ENCODE measurements at regions not wholly inside any gene's neighbourhood (a gene's known extent, or its start where the extent isn't known, plus 50 kb on each side); places are given as distances from the start of the nearest gene placed in this dataset.
"Not testable (repeated sequence)": the region's sequence is repeated elsewhere in the genome, so short reads cannot be mapped to it uniquely, and the experiment has no call there.

DNA sequence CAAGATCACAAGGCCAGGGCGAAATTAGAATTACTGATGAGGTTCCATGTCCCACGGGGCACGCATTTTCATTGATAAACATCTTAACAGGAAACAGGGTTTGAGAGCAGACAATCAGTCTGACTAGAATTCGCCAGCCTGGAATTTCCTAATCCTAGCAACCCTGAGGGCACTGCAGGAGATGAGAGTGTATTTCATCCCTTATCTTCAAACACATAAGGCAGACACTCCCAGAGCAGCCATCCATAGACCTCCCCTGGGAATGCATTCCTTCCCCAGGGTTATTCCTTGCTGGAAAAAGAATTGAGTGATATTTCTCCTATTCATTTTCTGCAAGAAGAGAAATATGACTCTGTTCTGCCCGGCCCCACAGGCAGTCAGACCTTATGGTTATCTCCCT is 821.7 kb downstream of the MAT2B start:
- not testable (repeated sequence) for DNase-seq (ENCODE audit: extremely low read depth, low read depth, low spot score)

DNA sequence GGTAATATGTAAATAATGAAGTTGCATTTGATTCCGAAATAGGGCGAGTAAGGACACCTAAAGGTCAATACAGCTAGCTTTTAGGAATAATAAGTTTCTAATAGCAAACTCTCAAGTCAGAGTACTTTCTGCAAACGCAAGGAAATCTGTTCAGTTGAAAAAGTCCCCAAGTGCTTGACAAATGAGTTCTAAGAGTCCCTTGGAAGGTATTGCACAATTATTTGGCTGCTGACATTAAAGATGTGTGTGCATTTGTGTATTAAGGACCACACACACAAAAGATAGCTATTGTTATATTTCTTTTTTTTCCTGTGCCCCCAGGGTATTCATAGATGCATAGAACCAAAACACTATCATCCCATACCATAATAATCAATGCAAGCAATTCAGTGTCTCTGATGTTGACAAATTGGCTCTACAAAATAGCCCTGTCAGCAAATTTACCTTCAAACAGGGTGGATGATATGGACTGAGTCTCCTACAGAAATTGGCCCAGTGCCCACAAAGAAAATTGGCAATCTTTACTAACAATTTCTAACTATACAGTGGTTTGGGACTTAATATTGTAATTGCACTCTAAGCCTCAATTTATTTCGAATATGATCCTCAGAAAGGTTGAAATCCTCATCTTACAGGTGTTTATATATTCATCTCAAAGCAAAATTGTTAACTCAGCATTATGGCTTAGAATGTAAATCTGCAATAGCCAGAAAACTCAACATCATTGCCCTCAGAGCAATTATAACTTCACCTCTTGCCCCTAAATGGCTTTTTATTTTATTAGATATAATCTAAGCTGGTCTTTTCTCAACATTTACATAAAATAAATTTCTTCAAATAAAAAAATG is 827.2 kb downstream of the MAT2B start:
- no peak for DNase-seq (ENCODE audit: extremely low read depth, low read depth, low spot score)

DNA sequence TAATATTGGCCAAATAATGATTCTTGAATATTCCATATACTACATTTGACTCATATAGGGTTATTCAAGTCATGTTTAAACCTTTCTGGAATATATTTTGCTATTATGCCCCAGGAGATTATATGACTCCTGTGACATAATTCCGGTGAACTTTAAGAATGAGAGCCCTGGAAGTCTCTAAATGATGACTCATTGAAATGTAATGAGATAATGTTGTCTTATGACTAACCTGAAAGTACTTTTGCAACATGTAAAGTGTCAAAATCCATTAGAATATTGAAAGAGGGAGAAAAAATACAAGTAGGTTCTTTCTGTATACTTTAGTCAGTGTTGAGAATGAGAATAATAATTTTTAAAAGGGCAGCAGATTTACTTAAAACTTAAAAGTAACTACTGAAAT is 830.4 kb downstream of the MAT2B start:
- peak; percentile 51 for DNase-seq (ENCODE audit: extremely low read depth, low read depth, low spot score)

DNA sequence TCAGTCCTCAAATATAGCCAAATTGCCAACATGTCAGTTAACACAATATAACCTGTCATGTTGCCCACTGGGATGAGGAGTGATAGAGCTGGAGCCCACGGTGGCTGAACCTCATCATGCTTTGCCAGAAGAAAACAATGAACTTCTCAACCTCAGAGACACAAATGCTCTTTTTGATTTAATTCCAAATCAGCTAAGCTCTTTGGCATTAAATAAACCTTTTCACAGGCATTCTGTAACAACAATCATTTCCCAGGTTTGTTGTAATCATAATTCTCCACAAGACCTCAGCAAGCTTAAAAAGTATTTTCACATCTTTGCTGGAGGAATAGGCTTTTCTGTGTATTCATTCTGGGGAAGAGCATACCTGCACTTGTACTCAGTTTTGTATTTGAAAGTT is 830.9 kb downstream of the MAT2B start:
- DNase-seq (ENCODE audit: extremely low read depth, low read depth, low spot score): no peak

DNA sequence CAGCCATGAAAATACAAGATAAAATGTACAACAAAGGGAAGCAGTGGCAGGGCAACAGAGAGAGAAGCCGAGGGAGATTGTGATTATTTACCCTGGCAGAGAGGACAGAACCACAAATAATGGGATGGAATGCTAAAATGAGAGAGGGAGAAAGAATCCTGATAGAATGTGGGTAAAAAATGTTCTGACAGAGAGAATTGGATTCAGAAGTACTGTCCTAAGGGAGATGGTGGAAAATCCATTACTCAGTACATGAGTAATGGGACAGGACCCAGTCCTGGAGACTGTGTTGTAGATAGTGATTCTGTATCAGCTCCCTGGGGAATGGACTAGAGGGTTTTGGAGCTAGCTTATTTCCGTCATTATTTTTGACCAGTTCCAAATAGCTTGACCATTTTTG is 831.5 kb downstream of the MAT2B start:
- no peak for DNase-seq (ENCODE audit: extremely low read depth, low read depth, low spot score)

DNA sequence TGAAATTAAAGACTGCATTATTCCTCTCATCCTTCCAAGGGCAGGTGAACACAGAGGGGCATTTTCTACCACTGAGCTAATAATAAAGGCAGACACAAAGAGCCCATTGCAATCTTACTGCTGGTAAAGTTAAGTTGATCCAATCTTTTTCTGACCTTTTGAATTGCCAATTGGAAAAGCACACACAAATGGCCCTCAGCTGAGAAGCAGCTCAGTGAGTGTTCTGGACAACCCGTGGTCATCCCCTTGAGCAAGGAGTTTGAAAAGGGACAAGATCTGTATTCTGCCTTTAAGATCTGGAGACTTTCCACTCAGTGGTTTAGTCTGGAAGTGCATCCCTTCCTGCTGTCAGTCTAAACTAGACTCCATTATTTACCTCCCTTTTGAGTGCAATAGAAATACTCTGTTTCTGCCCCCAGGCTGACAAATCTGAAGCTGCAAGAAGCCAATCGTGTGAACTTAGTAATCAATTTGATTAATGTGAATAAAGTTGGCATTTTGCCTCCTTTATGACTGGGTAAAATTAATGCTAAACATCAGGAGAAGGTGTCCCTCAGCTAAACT is 835.7 kb downstream of the MAT2B start:
- no peak for DNase-seq (ENCODE audit: extremely low read depth, low read depth, low spot score)

DNA sequence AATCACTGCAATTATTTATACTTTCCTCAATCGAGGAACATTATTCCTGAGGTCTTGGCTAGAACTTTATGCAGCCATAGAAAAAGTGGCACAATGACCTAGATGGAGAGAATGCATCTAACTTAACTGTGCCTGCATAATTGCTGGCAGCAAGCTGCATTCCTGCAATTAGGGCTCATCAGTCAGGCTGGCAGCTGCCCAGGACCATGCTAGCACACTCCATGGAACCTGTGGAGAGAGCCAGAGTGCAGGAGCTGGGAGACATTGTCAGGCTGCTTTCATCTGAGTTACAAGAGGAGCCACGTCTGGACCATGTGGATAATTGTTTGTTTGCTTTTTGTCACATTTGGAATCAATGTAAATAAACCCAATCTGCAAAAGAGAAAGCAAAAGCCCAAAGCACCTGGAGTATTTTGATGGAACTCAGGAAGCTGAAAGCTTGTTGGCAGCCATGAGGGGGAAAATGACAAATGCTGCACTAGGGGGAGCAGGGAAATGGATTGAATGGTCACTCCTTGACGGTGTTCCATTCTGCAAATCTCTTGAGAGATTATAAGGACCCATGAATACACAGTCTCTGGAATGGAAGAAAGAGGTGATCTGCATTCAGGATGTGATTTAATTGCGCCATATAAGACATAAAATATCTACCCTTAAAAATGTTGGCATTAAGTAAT is 839.9 kb downstream of the MAT2B start:
- DNase-seq (ENCODE audit: extremely low read depth, low read depth, low spot score): no peak

DNA sequence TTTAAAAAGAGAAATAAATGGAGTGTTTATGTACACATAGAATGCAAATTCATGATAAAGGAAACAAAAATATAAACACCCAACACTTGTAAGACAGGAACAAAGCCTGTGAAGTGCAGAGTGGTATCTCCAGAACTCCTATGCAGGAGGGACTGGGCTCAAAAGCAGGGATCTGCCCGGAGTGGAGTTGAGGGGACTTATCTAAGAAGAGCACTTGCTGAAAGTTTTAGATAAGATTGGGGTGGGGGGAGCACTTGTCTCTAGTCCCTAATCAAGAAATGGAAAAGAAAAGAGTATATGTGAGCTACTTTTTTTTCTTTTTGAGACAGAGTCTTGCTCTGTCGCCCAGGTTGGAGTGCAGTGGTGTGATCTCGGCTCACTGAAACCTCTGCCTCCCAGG is 840.4 kb downstream of the MAT2B start:
- DNase-seq (ENCODE audit: extremely low read depth, low read depth, low spot score): no peak

DNA sequence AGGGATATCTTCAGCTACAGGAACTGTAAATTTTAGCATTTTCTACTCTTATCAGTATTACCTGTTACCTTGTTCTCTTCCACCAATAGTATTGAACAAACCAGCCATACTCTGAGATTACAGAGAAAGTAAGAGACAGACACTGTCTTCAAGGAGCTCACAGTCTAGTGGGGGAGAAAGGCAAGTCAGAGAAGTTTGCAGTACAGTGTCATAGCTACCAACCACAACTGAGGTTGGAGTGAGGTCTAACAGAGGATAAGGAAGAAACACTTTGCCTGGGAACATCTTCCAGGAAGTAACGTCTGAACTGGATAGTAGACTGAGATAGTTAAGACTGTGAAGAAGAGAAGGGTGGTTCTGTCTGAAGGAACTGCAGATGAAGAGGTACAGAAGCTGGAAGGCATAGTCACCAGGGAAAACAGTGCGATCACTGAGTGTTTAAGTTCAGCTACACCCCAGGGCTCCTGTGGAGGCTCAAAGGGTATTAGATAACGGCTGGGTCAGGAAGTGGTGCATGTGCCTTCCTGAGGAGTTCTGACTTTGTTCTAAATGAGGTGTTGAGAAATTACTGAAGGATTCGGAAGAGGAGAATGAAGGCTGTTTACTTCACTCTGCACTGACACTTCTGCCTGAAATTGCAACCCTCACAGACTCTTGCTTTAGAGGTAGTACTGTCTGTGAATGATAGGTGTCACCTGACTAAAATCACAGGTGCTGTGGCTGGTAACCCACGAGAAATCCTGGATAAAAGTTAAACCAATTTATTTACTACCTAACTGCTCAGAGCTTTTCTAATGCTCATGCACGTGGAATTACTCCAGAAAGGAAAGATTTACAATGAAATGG is 841.6 kb downstream of the MAT2B start:
- no peak for DNase-seq (ENCODE audit: extremely low read depth, low read depth, low spot score)

DNA sequence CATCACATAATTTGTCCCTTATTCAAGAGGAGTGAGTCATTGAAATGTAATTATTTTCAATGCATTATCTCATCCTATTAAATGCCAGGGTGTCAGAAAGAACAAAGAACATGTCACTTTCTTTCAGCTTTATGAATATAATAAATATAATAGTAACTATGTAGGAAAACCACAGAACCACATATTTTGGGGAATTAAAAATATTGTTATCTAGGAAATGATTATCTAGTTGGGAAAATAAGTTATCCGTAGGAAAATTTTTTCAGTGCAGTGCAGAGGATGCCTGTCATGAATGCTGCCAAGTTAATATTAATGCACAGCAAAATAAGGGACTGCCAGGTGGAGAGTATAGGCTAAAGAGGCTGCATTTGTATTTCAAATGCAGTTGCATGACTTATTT is 844.8 kb downstream of the MAT2B start:
- no peak for DNase-seq (ENCODE audit: extremely low read depth, low read depth, low spot score)

DNA sequence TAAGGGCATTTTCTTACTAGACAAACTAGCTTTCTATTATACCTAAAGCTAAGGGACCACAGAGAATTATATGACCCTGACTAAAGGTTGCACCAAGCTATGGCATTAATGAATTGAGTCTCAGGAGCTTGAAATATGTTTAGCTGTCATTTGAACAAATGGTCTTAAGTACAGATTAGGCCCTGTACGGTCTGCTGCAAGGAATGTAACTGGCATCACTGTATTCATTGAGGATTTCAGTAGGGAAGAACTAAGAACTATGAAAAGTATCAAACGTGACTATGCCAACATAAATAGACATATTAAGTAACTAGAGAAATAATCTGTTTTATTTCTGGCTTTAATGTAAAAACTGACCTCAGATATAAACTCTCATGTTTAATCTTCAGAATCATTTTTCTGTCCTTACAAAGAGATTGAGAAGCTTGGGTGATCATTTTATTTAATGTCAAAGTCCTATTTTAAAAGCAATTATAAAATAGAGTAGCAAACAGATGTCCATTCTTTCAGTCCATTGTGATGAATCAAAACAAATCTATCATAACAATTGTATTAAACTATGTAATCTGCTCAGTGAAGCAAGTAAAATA is 845.9 kb downstream of the MAT2B start:
- no peak for DNase-seq (ENCODE audit: extremely low read depth, low read depth, low spot score)

DNA sequence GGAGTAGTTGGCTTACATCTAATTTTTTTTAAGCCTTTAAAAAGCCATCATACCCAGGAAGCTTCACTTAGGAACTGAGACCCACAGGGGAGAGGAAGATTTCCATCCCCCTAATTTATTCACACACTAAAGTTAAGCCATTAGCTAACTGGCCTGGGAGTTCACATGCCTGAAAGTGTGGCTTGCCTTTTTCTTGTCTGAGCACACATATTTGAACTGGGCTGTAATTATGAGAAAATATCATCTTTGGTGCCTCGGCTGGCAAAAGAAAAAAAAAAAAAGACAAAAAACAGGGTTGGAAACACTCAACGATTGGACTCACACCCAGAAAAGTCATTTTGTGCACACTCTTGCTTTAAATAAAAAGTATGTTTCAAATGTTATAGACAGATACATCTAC is 847.3 kb downstream of the MAT2B start:
- no peak for DNase-seq (ENCODE audit: extremely low read depth, low read depth, low spot score)

DNA sequence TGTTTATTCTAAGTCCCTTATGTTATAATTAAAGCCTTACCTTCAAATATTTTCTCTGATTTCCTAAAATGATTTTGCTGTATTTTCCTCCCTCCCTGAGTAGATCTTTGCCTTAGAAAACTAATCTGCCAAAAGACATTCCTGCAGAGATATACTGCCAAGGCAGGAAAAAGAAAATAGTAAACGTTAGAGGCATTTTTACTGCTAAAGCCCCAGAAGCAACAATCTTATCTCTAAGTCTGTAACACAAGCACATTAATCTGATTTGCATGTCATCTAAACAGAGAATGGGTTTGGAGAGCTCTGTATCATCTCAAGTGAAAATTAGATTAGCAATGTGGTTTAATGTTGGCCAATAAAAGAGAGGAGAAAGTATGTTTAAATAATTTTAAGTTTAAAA is 847.7 kb downstream of the MAT2B start:
- no peak for DNase-seq (ENCODE audit: extremely low read depth, low read depth, low spot score)

DNA sequence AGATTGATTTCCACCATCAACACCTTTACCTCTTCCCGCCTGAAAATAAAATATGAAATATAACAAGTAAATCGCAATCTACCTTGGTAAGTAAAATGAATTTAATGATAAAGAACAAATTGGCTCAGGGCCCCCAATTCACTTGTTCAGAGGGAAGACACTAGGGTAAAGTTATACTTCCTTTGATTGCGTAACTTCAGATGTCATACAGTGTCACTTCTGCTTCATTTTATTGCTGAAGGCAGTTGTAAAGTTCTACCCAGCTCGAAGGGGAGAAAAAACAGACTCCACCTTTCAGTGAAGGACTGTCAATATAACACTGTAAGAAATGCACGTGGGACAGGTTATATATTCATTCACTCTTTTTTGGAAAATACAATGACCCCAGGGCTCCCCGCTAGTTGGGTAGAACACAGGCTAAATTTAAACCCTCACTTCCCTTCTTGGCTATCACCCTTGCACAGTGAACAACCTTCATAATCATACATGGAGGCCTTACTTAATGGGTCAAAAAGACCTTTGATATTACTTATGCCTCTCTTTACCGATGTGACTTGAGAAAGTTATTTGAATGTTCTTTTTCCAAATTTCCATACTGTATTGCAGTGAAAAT is 848.8 kb downstream of the MAT2B start:
- no peak for DNase-seq (ENCODE audit: extremely low read depth, low read depth, low spot score)

DNA sequence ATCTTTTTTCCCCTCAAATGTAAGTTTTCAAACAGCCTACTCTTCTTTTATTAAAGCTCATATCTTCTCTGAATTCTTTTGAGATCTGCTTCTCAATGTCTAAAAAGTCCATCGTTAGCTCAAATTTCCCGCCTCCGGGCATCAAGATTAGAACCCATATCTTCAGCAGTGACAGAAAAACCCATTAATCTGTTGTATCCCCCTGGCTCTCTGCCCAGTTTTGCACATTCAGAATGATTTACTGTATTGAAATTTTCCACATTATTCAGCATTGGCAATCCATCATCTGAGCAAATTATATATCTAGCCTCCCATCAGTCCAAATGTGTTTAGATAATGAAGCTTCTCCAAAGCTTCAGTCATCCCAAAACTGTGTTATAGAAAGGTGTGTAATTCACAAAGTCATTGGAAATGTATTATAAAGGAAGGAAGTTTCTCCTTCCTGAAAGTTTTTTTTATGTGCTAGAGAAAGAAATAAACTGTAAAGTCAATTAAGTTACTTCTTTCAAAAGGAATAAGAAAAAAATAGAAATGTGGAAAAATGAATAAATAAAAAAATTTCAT is 849.9 kb downstream of the MAT2B start:
- DNase-seq (ENCODE audit: extremely low read depth, low read depth, low spot score): no peak

DNA sequence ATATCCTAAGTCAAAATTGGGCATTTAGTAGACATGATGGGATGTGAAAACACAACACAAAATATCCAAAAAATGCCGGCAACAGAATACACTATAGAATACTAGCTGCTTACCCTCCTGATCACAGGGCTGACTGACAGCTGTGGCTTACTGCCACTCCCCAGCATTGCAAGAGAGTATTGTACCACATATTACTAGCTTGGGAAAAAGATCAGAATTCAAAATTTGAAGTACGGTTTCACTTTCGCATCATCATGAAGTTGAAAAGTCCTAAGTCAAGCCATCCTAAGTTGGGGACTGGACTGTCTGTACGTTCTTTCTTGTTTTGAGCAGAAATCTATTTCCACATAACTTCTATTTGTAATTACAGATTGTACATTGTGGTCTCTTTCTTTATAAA is 851.4 kb downstream of the MAT2B start:
- DNase-seq (ENCODE audit: extremely low read depth, low read depth, low spot score): no peak

DNA sequence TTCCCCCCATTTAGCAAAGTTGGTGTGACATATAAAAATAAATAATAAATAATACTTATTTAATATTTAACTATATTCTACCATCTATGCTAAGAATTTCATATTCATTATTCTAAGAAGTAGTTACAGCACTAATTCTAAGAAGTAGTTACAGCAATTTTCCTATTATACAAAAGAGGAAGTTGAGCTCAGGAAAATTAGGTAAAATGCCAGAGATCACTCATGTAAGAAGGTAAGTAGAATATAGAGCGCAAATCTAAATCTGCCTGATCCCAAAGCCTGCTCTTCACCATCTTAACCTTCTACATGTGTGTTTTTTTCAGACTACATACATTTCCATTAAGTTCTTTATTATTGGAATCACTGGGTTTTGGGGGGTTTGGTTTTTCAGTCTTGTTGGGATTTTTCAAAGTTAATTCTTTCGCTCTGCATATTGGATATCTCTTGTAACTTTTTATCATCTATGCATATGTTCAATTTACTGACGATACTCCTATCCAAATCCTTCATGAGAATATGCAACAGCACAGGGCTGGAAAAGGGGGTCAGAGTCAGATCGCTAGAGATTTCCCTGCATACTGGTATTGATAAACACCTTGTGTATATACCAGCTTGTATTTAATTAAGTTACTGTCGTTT is 852.1 kb downstream of the MAT2B start:
- DNase-seq (ENCODE audit: extremely low read depth, low read depth, low spot score): no peak

DNA sequence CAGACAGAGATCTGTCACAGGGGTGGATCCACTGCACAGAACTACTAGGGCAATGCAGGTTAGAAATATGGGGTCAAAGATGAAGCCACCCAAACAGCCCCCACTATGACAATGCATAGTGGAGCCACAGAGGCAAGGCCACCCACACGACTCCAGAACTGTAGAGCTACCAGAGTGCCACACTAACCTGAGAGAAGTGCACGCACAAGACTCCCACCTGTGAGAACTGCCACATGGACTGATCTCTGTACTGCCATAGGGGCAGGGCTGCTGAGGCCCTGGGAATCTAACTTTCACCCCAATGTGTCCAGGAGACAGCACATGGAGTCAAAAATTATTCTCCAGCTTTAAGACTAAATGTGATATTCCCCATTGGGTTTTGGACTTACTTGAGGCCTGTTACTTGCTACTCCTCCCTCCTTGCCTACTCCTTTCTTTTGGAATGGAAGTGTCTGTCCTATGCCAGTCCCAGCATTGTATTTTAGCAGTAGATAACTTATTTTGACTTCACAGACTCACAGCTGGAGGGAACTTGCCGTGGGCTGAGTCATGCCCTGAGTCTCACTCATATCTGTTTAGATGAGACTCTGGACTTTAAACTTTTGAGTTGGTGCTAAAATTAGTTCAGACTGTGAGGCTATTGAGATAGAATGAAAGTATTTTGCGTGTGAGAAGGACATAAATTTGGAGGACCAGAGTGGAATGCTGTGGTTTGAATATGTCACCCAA is 853.3 kb downstream of the MAT2B start:
- DNase-seq (ENCODE audit: extremely low read depth, low read depth, low spot score): no peak
